Inflammatory macrophage treated with lipopolysaccharide for 1 hour (primary cell): ENCODE measurements at regions not wholly inside any gene's neighbourhood (a gene's known extent, or its start where the extent isn't known, plus 50 kb on each side); places are given as distances from the start of the nearest gene placed in this dataset.

ENCODE experiments used
- DNase-seq, 2 donors: peaks; one replicate each; pipeline ENCODE4 v3.0.0-alpha.2; 2020 to 2022

- no peak for DNase-seq
These were observed 203.6 kb upstream of the PPARGC1A start for GRCh38 chr4:24093446-24093845.

- DNase-seq = no peak
These were observed 201.9 kb upstream of the PPARGC1A start for GRCh38 chr4:24091639-24092233.

GRCh38 chr4:24089851-24090534, 200.1 kb upstream of the PPARGC1A start:
- no peak for DNase-seq

- no peak for DNase-seq
These were observed 191.0 kb upstream of the PPARGC1A start for GRCh38 chr4:24080871-24081270.

- DNase-seq = no peak
These were observed 188.6 kb upstream of the PPARGC1A start for GRCh38 chr4:24078347-24078962.

GRCh38 chr4:24076811-24077210, 187.0 kb upstream of the PPARGC1A start:
- no peak for DNase-seq

GRCh38 chr4:24073948-24074347, 184.1 kb upstream of the PPARGC1A start:
- no peak for DNase-seq

- no peak for DNase-seq
These were observed 181.9 kb upstream of the PPARGC1A start for GRCh38 chr4:24071612-24072372.

- DNase-seq = no peak
These were observed 180.3 kb upstream of the PPARGC1A start for GRCh38 chr4:24070117-24070516.

GRCh38 chr4:24067367-24068193, 177.7 kb upstream of the PPARGC1A start:
- DNase-seq = no peak

GRCh38 chr4:24065974-24066373, 176.1 kb upstream of the PPARGC1A start:
- no peak for DNase-seq

GRCh38 chr4:24063731-24064130, 173.9 kb upstream of the PPARGC1A start:
- DNase-seq = no peak

- DNase-seq = no peak
These were observed 171.1 kb upstream of the PPARGC1A start for GRCh38 chr4:24060932-24061331.

GRCh38 chr4:24059839-24060238, 170.0 kb upstream of the PPARGC1A start:
- no peak for DNase-seq

- DNase-seq = no peak
These were observed 168.2 kb upstream of the PPARGC1A start for GRCh38 chr4:24057915-24058559.

- no peak for DNase-seq
These were observed 166.4 kb upstream of the PPARGC1A start for GRCh38 chr4:24056289-24056688.

- no peak for DNase-seq
These were observed 165.8 kb upstream of the PPARGC1A start for GRCh38 chr4:24055623-24056022.

- DNase-seq = no peak
These were observed 165.1 kb upstream of the PPARGC1A start for GRCh38 chr4:24054910-24055309.

- no peak for DNase-seq
These were observed 164.1 kb upstream of the PPARGC1A start for GRCh38 chr4:24053934-24054333.

GRCh38 chr4:24044610-24045589, 155.1 kb upstream of the PPARGC1A start:
- no peak for DNase-seq

- DNase-seq = no peak
These were observed 152.2 kb upstream of the PPARGC1A start for GRCh38 chr4:24042094-24042493.
